Stromal cell of bone marrow (primary cell): ENCODE measurements at regions not wholly inside any gene's neighbourhood (a gene's known extent, or its start where the extent isn't known, plus 50 kb on each side); places are given as distances from the start of the nearest gene placed in this dataset.
"Not testable (repeated sequence)": the region's sequence is repeated elsewhere in the genome, so short reads cannot be mapped to it uniquely, and the experiment has no call there.

Experiments used
- DNase-seq: peaks from one replicate; pipeline ENCODE4 v3.0.0-alpha.2; 2012; ENCODE audit warnings: low read depth

DNA sequence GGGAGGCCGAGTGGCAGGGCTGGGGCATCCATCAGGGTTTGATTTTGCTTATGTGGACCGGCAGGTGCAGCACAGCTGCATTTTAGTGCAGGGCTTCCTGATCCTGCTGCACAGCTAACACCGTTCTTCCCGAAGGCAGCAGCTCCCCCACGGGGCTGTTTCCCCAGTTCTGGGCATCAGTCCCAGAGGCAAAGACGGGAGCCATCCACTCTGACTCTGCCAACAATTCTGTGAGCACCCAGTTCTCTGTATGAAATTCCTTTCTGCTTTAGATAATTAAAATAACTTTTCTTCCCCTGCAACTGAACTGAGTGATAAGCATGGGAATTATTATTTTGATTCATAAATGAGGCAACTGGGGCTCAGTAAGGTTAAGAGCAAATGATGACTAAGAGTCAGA lies 262.9 kb upstream of the ATP10A start:
- DNase-seq: no peak

GRCh38 chr15:26125664-26126063 lies 262.5 kb upstream of the ATP10A start:
- DNase-seq: no peak

DNA sequence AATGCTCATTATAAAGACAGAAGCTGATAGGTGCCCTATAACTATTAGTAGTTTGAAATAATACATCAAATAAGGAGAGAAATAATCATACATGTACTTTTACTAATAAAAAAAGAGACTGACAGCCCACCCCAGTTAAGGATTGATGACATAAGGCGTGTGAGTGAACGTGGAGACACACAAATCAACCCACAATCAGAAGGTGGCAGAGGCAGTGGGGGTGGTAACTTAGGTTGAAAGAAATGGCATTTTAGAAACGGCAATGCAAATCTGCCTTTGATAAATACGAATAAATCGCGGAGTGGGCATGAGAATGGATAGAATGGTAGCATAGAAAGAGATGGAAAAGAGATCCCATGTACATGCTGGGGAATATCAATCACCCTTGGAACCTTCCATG lies 256.2 kb upstream of the ATP10A start:
- no peak for DNase-seq

GRCh38 chr15:26115229-26115943 lies 252.3 kb upstream of the ATP10A start:
- DNase-seq: no peak

DNA sequence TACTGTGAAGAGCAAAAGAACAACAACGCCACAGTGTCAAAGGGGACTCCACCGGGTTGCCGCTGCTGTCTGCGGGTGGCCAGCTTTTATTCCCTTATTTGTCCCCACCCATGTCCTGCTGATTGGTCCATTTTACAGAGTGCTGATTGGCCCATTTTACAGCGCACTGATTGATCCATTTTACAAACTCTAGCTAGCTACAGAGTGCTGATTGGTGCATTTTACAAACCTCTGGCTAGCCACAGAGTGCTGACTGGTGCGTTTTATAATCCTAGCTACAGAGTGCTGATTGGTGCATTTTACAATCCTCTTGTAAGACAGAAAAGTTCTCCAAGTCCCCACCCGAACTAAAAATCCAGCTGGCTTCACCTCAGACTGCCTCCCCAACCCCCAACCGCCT lies 251.0 kb upstream of the ATP10A start:
- not testable (repeated sequence) for DNase-seq

DNA sequence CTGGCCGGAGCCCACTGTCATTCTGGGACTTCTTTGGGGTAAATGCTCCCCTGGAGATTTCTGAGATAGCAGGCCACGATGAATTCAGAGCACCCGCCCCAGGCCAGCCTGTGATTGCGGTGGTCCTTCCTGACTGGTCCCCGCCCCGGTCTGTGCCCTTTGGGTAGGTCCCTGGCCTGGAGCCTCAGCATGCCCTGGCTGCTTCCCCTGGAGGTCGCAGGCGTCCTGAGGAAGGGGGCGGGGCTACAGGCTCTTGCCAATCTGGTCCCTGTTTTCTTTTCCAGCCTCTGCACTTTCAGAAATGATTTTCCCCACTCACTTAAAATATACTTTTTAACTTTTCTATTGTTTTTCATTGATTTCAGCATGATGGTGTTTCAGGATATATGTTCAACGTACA lies 250.2 kb upstream of the ATP10A start:
- no peak for DNase-seq

DNA sequence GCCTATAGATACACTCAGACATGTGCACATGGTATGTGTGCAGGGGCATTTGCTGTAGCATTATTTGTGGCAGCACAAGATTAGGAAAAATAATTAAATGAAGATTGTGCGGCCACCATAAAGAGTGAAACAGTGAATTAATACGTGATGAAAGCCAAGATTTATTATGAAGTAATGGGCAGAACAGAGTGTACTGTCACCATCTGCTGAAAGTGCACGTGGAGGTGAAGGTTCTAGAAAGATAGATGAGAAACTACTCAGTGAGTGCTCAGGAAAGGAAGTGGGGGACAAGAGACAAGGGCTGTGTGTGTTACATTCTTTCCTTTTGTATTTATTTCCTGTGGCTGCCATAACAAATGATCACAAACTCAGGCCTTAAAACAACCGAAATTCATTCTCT lies 246.1 kb upstream of the ATP10A start:
- DNase-seq: no peak

DNA sequence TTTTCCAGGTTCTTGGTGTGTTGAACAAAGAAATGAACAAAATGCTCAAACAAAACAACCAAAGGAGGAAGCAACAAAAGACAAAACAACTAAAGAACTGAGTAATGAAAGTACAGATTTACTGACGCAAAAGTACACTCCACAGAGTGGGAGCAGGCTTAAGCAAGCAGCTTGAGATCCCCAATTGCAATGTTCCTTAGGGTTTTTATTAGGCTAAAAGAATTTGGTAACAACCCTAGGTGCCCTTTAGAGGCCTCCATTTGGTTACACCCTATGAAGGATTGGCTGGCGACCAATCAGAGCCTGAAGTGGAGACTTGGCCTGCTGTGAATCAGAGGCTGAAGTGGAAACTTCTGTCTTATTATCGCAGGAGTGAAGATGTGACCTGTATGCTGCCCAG lies 243.4 kb upstream of the ATP10A start:
- DNase-seq: no peak

DNA sequence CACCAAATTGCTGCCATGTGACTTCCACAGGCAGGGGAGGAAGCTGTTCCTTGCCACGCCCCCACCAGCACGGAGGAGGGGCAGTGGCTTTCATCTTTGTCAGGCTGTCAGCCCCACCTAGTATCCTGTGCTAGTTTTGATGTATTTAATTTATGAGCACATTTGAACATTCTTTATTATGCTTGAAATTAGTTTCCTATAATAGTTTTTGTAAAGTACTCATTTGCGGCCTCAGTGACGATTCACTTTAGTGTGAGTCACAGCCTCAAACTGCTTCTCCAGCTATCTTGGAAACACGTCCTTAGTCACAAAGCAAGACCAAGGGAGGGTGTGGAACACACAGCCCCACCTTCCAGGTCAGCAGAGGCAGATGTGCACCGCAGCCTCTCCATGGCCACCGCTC lies 239.9 kb upstream of the ATP10A start:
- no peak for DNase-seq

- DNase-seq: no peak
Observed at GRCh38 chr15:26102365-26102764, 239.2 kb upstream of the ATP10A start.

GRCh38 chr15:26101443-26101842 lies 238.3 kb upstream of the ATP10A start:
- no peak for DNase-seq

DNA sequence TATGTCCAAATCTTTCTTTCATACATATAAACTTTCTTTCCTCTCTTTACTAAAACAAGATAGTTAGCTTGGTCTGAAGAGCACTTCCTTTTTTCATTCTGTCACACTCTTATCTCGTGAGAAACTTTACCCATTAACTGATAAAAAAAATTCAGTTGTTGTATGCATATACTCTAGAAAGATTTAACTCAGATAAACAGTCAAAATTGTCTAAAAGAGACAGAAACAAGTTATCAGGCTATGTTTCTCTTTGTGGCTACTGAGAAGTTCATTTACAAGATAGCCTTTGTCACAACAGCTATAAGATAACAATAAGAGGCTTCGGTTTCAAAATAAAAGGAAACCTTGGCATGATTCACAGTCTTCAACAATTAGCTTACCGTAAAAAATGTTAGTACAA lies 235.7 kb upstream of the ATP10A start:
- DNase-seq: no peak

DNA sequence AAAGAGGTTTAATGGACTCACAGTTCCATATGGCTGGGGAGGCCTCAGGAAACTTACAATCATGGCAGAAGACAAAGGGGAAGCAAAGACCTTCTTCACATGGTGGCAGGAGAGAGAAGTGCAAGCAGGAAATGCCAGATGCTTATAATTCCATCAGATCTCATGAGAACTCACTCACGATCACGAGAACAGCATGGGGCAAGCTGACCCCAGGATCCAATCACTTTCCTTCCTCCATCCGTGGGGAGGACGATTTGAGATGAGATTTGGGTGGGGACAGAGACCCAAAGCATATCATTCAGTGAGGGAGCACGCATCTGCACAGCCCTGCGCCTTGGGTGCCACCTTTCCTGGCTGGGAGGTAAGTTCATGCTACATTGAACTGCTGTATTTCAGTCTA lies 234.1 kb upstream of the ATP10A start:
- no peak for DNase-seq

DNA sequence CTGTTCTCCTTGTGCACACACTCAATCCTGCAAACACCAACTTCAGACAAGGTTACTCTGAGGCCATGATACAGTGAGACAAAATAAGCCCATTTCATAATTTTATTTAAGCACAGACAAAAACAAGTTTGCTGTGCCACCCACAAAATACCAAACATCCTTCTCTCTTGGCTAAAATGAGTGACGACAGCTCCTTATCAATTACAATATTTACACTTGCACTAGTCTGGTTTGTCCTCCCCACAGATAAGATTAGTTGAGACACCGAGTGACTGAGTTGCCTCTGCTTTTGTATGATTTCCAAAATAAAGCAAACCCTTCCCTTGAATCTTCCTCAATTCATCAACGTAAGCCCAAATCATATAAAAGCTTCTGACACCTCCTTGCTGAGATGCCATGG lies 233.5 kb upstream of the ATP10A start:
- no peak for DNase-seq

DNA sequence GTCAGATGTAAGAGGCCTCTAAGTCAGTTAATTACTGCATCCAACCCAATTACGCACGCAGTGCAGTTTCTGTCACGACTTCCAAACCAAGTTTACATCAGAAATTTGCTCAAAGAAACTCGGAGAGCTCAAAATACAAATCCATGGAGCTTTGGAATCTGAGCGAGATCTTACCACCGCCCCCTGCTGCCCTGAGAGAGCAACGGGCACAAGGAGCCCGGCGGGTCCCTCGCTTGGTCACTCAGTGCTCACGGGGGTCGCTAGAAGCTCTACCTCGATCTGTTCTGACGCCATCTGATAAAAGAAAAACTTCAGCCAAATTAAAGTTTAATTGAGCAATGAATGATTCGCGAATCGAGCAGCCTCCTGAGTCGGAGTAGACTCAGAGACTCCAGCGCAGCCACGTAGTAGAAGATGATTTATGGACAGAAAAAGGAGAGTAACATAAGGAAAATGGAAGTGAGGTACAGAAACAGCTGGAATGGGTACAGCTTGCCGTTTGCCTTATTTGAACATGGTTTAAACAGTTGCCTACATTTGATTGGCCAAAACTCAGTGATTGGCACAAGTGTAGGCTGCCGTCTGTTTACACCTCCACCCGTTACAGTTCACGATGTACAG lies 232.7 kb upstream of the ATP10A start:
- DNase-seq: no peak

- DNase-seq: no peak
Observed at GRCh38 chr15:26091184-26091583, 228.1 kb upstream of the ATP10A start.

- DNase-seq: no peak
Observed at GRCh38 chr15:26087881-26088280, 224.8 kb upstream of the ATP10A start.

DNA sequence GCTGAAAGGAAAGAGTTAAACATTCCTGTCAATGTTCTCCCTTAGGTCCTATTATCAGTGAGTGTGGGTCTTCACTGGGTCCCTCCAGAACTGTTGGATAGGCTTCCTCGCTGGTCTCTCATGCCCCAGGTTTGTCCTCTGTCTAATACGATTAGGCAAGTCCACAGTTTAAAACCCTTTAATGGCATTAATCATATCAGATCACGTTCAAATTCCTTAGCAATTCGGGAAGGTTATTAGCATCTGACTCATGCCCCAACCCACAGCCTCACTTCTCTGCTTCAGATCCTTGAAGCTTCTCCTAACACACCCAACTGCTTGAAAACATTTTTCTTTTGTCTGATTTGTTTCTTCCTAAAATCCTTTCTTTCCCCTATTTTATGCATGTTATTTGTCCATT lies 224.3 kb upstream of the ATP10A start:
- DNase-seq: no peak

DNA sequence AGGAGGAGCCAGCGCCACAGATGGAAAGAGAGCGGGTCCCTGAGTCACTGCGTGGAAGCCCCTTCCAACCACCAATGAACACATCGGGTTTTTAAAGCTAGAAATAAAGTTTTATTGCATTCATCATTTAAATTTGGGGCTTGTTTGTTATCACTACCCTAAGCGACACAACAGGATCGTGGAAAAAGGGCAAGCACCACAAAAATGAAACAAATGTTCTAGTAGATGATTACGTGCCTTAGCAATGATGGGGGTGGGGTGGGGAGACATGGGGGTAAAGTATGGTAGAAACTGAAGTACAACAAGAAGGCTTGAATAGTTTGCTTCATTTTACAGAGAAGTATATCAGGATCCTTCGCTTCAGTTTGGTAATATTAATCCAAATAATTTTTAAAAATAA lies 221.6 kb upstream of the ATP10A start:
- no peak for DNase-seq

DNA sequence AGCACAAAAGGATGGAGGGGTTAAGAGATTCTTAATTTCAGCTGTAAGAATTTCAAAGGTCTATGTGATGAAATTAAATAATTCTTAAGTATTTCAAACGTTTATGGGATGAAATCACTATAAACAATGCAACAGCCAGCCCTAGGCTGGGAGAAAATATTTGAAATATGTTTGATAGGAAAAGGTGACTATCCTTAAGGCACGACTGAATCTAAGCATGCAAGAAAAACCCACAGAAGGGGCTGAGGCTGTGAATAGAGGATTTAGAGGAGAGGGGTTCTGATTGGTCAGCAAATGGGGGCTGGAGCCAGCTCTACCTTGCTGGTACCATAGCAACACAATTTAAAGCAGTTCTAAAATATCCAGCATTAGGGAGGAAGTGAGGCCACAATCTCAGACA lies 220.8 kb upstream of the ATP10A start:
- DNase-seq: no peak

- DNase-seq: no peak
Observed at GRCh38 chr15:26083457-26083856, 220.3 kb upstream of the ATP10A start.

DNA sequence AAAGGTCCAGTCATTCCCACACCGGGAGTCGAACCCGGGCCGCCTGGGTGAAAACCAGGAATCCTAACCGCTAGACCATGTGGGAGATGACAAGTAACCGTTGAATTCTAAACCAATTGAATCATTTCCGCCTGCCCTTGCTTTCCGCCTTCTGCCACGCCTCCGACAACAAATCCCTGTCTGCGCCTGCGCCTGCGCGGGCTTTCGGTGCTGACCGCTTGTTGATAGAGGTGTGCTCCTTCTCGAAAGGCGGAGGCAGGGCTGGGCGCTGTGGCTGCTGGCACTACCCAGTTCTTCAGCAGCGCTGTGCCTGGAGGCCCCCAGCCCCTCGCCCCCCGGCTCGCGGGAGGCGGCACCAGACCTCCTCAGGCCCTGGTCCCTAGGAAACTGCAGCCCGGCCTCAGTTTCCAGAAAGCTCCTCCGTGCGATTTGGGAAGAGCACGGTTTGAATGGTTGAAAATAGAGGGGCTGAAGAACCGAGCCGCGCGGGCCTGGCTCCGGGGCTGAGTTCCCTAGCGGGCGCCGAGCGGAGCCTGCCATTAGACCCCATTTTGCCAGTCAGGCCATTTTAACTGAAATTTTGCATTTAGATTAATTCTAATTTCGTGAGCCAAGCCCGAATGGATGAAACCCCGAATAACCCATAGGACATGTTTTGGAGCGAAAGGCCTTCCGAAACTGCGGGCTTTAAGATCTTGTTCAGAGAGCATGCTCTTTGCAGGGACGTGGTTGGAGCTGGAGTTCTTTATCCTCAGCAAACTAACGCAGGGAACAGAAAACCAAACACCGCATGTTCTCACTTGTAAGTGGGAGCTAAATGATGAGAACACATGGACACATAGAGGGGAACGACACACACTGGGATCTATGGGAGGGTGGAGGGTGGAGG lies 219.3 kb upstream of the ATP10A start:
- peak; percentile 84 for DNase-seq

- no peak for DNase-seq
Observed at GRCh38 chr15:26081758-26082220, 218.7 kb upstream of the ATP10A start.
